HepG2 (cell line): ENCODE measurements at regions not wholly inside any gene's neighbourhood (a gene's known extent, or its start where the extent isn't known, plus 50 kb on each side); places are given as distances from the start of the nearest gene placed in this dataset.

Experiments used
- ATAC-seq: fragments of 200-7000 bp; cut with Tn5 transposase; 3 replicates; pipeline ENCODE4 v1.9.1; 2020; ENCODE audit warnings: mild to moderate bottlenecking, moderate library complexity
- BruUV-seq: library from RNA; stranded (reverse); fragments of 400-500 nt; replicated peaks from 2 replicates; lab custom pipeline; 2021; lab: Mats Ljungman, UMichigan
- CTCF ChIA-PET: fragments of 300-600 bp; formaldehyde crosslinking; extraction: SDS; loops from one replicate; lab custom pipeline; 2021; ENCODE audit warnings: low total read pairs, inconsistent platforms, low intra/inter-chr PET ratio; lab: Yijun Ruan, JAX
- POLR2A ChIA-PET: fragments of 350-600 bp; sonication (Branson Sonifier 250); formaldehyde crosslinking; loops from one replicate; lab custom pipeline; 2020; ENCODE audit warnings: antibody characterized with exemption, inconsistent platforms; lab: Yijun Ruan, JAX
- DNase-seq: peaks from one replicate; pipeline ENCODE4 v3.0.0-alpha.2; 2015; ENCODE audit warnings: low spot score
- FAIRE-seq: peaks from 3 replicates; lab custom pipeline; 2011; peaks lifted over from hg19 to GRCh38; lab: Jason Lieb, UNC
- H2AFZ ChIP-seq: one replicate; pipeline ENCODE4 v1.6.1; 2011; ENCODE audit warnings: low read length, inconsistent platforms
- H3K27ac ChIP-seq: fragments of 300-600 bp; 3 replicates; pipeline ENCODE4 v1.8.0; 2011; ENCODE audit warnings: mixed run types, mild to moderate bottlenecking, mixed read lengths, low read length, inconsistent platforms; ENCODE audit not compliant: insufficient read depth; ENCODE audit errors: extremely low read length
- H3K27me3 ChIP-seq, 2 experiments: fragments of 200-600 bp in 1 of 2; 2 replicates in 1 of 2; 3 replicates in 1 of 2; pipeline versions ENCODE4 v1.6.0 to v1.8.0; 2011; ENCODE audit warnings: low read length in 2 of 2, mild to moderate bottlenecking in 2 of 2, moderate library complexity in 2 of 2, inconsistent platforms in 1 of 2; ENCODE audit not compliant: insufficient read depth in 2 of 2, control insufficient read depth in 1 of 2
- H3K36me3 ChIP-seq, 2 experiments: fragments of 200-600 bp in 1 of 2; replicated peaks in 1 of 2; 2 replicates in 1 of 2; 3 replicates in 1 of 2; pipeline versions ENCODE4 v1.5.1 to v1.8.0; 2011; ENCODE audit warnings: low read length in 2 of 2, inconsistent platforms in 1 of 2; ENCODE audit not compliant: insufficient read depth in 2 of 2, control insufficient read depth in 1 of 2
- H3K4me1 ChIP-seq: 2 replicates; pipeline ENCODE4 v1.5.1; 2012; ENCODE audit warnings: low read length, inconsistent platforms; ENCODE audit not compliant: insufficient read depth
- H3K4me2 ChIP-seq: 2 replicates; pipeline ENCODE4 v1.6.0; 2011; ENCODE audit warnings: low read depth, low read length, inconsistent platforms
- H3K4me3 ChIP-seq, 3 experiments: fragments of 200-600 bp in 1 of 3; sonication (generic), shearing (Covaris generic) in 1 of 3; replicated peaks in 1 of 3; 2 replicates each; pipeline ENCODE4 v1.5.1; 2011 to 2016; ENCODE audit warnings: low read length in 3 of 3, inconsistent platforms in 2 of 3, low read depth in 2 of 3, mild to moderate bottlenecking in 2 of 3, control low read depth in 1 of 3, mixed read lengths in 1 of 3; ENCODE audit not compliant: insufficient read depth in 1 of 3
- H3K79me2 ChIP-seq: one replicate; pipeline ENCODE4 v1.6.1; 2011; ENCODE audit warnings: low read length, inconsistent platforms; ENCODE audit not compliant: insufficient read depth
- H3K9ac ChIP-seq: 2 replicates; pipeline ENCODE4 v1.6.0; 2011; ENCODE audit warnings: mild to moderate bottlenecking, low read depth, low read length, inconsistent platforms; ENCODE audit not compliant: insufficient read depth
- H3K9me3 ChIP-seq: 2 replicates; pipeline ENCODE4 v1.5.1; 2012; ENCODE audit warnings: mild to moderate bottlenecking, low read length
- H4K20me1 ChIP-seq: 2 replicates; pipeline ENCODE4 v1.6.0; 2011; ENCODE audit warnings: inconsistent platforms, mild to moderate bottlenecking, low read length, moderate library complexity; ENCODE audit not compliant: insufficient read depth
- CEBPB ChIP-seq: IDR thresholded peaks from 2 replicates; pipeline ENCODE4 v1.6.1; 2011; ENCODE audit warnings: low read depth, low read length, improper control_type of control experiment, borderline replicate concordance
- IKZF5 ChIP-seq: IDR thresholded peaks from 2 replicates; pipeline ENCODE4 v1.6.1; 2018; ENCODE audit warnings: missing genetic modification reagents, mild to moderate bottlenecking, missing compliant biosample characterization
- JARID2 ChIP-seq: sonication (generic); formaldehyde crosslinking; IDR thresholded peaks from 2 replicates; pipeline ENCODE4 v1.8.1; 2023; ENCODE audit warnings: missing genetic modification reagents, inconsistent platforms; ENCODE audit not compliant: insufficient replicate concordance
- MBD4 ChIP-seq: IDR thresholded peaks from 2 replicates; pipeline ENCODE4 v1.6.1; 2012; ENCODE audit warnings: low read length, inconsistent platforms, borderline replicate concordance
- MTERF4 ChIP-seq: sonication (generic); formaldehyde crosslinking; IDR thresholded peaks from 2 replicates; pipeline ENCODE4 v1.8.0; 2023; ENCODE audit warnings: mild to moderate bottlenecking, missing genetic modification reagents
- XRCC5 ChIP-seq: fragments of 200-400 bp; formaldehyde crosslinking; optimal IDR thresholded peaks from 2 replicates; pipeline ENCODE3; 2017; ENCODE audit warnings: mild to moderate bottlenecking, low read length
- YY1 ChIP-seq: IDR thresholded peaks from 2 replicates; pipeline ENCODE4 v1.6.1; 2011; ENCODE audit warnings: low read length, low read depth, moderate library complexity, mild to moderate bottlenecking; ENCODE audit not compliant: insufficient read depth, insufficient replicate concordance
- ZFP36L2 ChIP-seq: sonication (generic); formaldehyde crosslinking; IDR thresholded peaks from 2 replicates; pipeline ENCODE4 v1.4.0; 2020; ENCODE audit warnings: missing genetic modification reagents
- ZNF44 ChIP-seq: sonication (generic); formaldehyde crosslinking; IDR thresholded peaks from 2 replicates; pipeline ENCODE4 v1.5.1; 2020; ENCODE audit warnings: mild to moderate bottlenecking, missing genetic modification reagents
- WGBS: methylation state at CpG from one replicate; pipeline ENCODE4 v1.1.6; 2017; ENCODE audit warnings: low lambda C conversion rate; 5-methylcytosine and 5-hydroxymethylcytosine counted together
- in situ Hi-C: cut with HindIII; loops from 2 replicates; pipeline ENCODE4 v1.10.0; 2017; ENCODE audit warnings: low pct_unique_long_range_greater_than_20kb; ENCODE audit not compliant: extremely low pct_ligation_motif_present
- intact Hi-C: fragments of 100-400 bp; cut with micrococcal nuclease; formaldehyde crosslinking; loops from one replicate; pipeline ENCODE4 v1.10.0; 2022; ENCODE audit not compliant: unreplicated experiment
- TF ChIP-seq, protein P1 (sequence below): sonication (generic); formaldehyde crosslinking; IDR thresholded peaks from 2 replicates; pipeline ENCODE4 v1.5.1; 2020; ENCODE audit warnings: mild to moderate bottlenecking, missing genetic modification reagents, moderate library complexity
- TF ChIP-seq, protein P2 (sequence below), 2 experiments: sonication (generic) in 1 of 2; formaldehyde crosslinking in 1 of 2; IDR thresholded peaks; 2 replicates each; pipeline versions ENCODE4 v1.4.0 to v1.6.1; 2016 to 2020; ENCODE audit warnings: borderline replicate concordance in 1 of 2, low read depth in 1 of 2, mild to moderate bottlenecking in 1 of 2, missing genetic modification reagents in 1 of 2

DNA sequence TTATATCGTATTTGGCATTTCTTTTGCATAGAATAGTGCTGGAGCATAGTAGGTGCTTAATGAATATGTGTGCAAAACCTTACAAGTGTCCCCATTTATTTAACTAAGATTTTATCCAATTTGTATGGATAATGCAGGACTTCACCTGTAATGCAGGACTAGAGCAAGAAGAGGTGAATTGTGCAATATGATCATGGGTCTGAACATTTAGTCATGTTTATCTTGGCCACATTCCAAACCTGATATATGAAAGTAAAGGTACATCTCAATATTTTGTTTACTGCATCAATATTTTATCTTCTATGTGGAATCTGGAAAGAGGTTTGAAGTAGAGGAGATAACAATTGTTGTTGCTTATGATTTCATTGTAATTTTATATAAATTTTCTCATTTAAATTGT is 1626.7 kb upstream of the B3GALT2 start:
- CTCF ChIA-PET, result no interaction called here
- DNase-seq (no peak), ATAC-seq (no peak), FAIRE-seq (no peak)
- no peak overlapping the region for H3K27ac ChIP-seq
- H4K20me1 ChIP-seq, result no peaks in the 10 kb centered on the region
- H3K36me3 ChIP-seq, result no peaks in the 10 kb centered on the region
- no peak overlapping the region for H3K4me3 ChIP-seq
- intact Hi-C loops, result no loop called here
- H3K9me3 ChIP-seq, result no peaks in the 10 kb centered on the region
- BruUV-seq, result no TSS peak
- no peak overlapping the region for H3K4me2 ChIP-seq
- H2AFZ ChIP-seq, result no peak overlapping the region
- H3K79me2 ChIP-seq, result no peaks in the 10 kb centered on the region
- POLR2A ChIA-PET, result no interaction called here
- no peak overlapping the region for H3K9ac ChIP-seq
- no peaks in the 10 kb centered on the region for H3K4me1 ChIP-seq
- H3K27me3 ChIP-seq, result no peaks in the 10 kb centered on the region
- 3% methylated on average over 1 of the region's 1 CpG for WGBS
- TF ChIP-seq ZFP36L2 (no peak), CEBPB (peak; percentile 36; the same call in 1 of the 2 replicates)
- TF ChIP-seq, all 625 proteins: peak for 1
- in situ Hi-C loops, result no loop called here

GRCh38 chr1:194809665-194810064 is 1623.3 kb upstream of the B3GALT2 start:
- no TSS peak for BruUV-seq
- intact Hi-C loops (no loop called here), in situ Hi-C loops (no loop called here)
- Histone ChIP-seq H2AFZ (no peak overlapping the region), H3K27ac (no peak overlapping the region), H3K4me1 (no peaks in the 10 kb centered on the region), H4K20me1 (no peaks in the 10 kb centered on the region), H3K4me3 (no peak overlapping the region), H3K36me3 (no peaks in the 10 kb centered on the region), H3K9ac (no peak overlapping the region), H3K79me2 (no peaks in the 10 kb centered on the region), H3K27me3 (no peaks in the 10 kb centered on the region; a peak in 1 of 5 replicates), H3K4me2 (no peak overlapping the region), H3K9me3 (no peaks in the 10 kb centered on the region)
- ChIA-PET POLR2A (no interaction called here), CTCF (no interaction called here)
- DNase-seq (no peak), ATAC-seq (no peak), FAIRE-seq (no peak)
- 5% methylated on average over 1 of the region's 1 CpG for WGBS
- TF ChIP-seq XRCC5, result no peak
- TF ChIP-seq YY1, result no peak
- TF ChIP-seq, protein P1, sequence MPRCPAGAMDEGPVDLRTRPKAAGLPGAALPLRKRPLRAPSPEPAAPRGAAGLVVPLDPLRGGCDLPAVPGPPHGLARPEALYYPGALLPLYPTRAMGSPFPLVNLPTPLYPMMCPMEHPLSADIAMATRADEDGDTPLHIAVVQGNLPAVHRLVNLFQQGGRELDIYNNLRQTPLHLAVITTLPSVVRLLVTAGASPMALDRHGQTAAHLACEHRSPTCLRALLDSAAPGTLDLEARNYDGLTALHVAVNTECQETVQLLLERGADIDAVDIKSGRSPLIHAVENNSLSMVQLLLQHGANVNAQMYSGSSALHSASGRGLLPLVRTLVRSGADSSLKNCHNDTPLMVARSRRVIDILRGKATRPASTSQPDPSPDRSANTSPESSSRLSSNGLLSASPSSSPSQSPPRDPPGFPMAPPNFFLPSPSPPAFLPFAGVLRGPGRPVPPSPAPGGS (CRISPR knock-in tag), result no peak
- no peak for TF ChIP-seq ZNF44 (CRISPR knock-in tag)
- no peak for TF ChIP-seq MBD4
- TF ChIP-seq, protein P2, sequence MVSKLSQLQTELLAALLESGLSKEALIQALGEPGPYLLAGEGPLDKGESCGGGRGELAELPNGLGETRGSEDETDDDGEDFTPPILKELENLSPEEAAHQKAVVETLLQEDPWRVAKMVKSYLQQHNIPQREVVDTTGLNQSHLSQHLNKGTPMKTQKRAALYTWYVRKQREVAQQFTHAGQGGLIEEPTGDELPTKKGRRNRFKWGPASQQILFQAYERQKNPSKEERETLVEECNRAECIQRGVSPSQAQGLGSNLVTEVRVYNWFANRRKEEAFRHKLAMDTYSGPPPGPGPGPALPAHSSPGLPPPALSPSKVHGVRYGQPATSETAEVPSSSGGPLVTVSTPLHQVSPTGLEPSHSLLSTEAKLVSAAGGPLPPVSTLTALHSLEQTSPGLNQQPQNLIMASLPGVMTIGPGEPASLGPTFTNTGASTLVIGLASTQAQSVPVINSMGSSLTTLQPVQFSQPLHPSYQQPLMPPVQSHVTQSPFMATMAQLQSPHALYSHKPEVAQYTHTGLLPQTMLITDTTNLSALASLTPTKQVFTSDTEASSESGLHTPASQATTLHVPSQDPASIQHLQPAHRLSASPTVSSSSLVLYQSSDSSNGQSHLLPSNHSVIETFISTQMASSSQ (IDR thresholded peaks at IDR 0.05; ENCODE audit: low read depth), result no peak
- TF ChIP-seq, protein P2 (CRISPR knock-in tag; IDR thresholded peaks at IDR 0.05; ENCODE audit: borderline replicate concordance), result no peak
- TF ChIP-seq IKZF5, result no peak
- no peak for TF ChIP-seq JARID2
- no peak for TF ChIP-seq MTERF4 (CRISPR knock-in tag)
